Non-pigmented ciliary epithelial cell (primary cell): ENCODE measurements at regions not wholly inside any gene's neighbourhood (a gene's known extent, or its start where the extent isn't known, plus 50 kb on each side); places are given as distances from the start of the nearest gene placed in this dataset.

ENCODE experiments used
- DNase-seq: peaks from one replicate; pipeline ENCODE4 v3.0.0-alpha.2; 2010; ENCODE audit warnings: low read depth

GRCh38 chr3:59698091-59698490, 648.3 kb upstream of the CFAP20DC start:
- no peak for DNase-seq

DNA sequence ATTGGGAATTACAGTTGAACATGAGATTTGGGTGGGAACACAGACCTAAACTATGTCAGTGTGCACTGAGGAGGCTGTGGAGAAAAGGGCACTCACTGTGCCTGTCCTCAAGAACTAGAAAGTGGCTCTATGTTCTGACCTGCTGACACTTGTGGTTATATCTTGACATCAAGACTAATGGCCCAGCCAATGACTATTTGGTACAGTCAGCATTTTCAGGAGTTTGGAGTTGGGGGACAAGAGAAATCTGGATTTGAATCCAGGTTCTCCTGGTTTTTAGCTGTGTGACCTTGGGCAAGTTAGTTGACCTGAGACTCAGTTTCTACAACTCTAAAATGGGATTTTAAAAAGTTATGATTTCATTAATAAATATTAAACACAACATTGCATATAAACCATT, 647.0 kb upstream of the CFAP20DC start:
- no peak for DNase-seq

DNA sequence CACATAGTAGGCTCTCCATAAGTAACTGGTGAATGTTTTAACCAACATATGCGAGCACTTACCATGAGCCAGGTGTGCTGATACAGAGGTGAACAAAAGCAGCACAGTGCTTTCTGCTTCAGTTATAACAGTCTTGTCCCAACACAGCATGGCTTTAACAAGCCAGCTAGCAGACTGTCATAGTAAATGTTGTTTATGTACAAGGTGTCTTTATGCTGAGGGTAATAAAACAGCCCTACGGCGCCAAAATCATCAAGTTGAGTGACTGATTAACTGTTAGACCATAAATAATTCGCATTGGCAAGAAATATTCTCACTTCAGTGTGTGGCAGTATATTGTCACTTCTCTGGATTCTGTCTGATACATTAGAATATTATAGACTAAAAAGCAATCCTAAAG, 646.0 kb upstream of the CFAP20DC start:
- no peak for DNase-seq

DNA sequence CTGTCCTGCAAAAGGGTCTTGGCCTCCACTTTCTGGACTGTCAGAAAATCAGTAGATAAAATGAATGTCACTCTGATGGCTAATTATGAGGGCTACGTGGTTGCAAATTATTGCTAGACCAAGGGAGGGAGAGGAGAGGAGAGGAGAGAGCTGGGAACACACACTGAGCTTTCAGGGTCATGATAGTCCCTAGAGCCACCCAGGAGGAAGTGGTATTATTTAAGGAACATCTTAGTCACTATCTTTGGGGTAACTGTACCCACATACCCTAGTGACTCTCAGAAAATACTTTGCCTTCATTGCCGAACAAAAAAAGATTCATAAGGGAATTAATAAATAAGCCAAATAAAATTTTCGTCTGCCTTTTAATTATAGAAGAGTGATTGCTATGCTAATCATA, 642.3 kb upstream of the CFAP20DC start:
- no peak for DNase-seq

DNA sequence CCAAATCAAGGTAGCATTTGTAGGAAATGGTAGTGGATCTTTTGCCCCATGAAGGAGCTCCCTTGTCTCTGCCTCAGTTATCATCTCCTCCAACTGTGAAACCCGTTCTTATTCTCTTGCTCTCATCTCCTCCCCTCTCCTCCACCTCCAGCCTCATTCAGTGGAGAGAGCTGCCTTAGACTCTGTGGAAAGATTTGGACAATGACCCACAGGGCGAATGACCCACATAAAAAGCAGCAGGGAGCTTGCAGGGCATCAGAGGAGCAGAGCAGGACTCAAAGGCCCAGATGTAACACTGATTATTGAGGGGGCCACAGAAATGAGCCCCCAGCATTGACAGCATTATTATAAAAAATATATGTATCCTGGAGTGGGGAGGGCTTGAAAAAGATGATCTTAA, 641.1 kb upstream of the CFAP20DC start:
- no peak for DNase-seq

GRCh38 chr3:59688636-59689035, 638.8 kb upstream of the CFAP20DC start:
- no peak for DNase-seq

DNA sequence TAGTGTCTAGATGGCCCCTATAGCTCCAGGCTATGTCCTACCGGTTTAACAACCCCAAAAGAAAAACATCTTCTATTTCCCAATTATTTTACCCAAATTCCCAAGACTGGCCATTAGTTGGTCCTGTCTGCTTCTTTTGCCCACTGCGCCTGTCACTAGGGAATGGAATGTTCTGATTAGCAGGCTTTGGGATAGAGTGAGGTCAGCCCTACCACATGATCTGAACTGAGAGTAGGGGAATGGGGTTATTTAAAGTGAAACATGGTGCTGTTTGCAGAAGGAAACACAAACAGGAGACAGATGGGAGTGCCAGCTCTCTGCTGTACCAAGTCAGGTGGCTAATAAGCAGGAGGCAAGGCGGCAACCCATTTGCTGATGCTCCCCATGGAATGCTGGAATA, 635.6 kb upstream of the CFAP20DC start:
- DNase-seq, result no peak

- DNase-seq, result no peak
Observed at GRCh38 chr3:59684766-59685165, 634.9 kb upstream of the CFAP20DC start.

DNA sequence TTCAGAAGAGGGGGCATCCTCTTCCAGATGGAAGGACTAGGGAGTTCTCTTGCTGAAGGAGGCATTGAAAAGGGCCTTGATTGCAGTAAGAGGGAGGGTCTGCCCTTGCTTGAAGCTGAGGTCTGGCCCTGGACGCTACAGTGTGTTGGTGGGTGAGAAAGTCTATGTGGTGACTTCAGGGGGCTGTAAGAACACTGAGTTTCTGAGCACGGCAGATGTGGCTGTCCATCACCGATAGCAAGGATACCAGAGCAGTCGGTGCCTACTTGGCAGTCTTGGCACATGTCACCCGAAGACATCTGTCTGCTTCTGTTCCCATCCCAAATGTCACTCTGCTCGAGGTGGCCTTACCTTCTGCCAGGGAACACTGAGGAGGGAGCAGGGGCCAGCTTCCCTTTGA, 631.1 kb upstream of the CFAP20DC start:
- no peak for DNase-seq

DNA sequence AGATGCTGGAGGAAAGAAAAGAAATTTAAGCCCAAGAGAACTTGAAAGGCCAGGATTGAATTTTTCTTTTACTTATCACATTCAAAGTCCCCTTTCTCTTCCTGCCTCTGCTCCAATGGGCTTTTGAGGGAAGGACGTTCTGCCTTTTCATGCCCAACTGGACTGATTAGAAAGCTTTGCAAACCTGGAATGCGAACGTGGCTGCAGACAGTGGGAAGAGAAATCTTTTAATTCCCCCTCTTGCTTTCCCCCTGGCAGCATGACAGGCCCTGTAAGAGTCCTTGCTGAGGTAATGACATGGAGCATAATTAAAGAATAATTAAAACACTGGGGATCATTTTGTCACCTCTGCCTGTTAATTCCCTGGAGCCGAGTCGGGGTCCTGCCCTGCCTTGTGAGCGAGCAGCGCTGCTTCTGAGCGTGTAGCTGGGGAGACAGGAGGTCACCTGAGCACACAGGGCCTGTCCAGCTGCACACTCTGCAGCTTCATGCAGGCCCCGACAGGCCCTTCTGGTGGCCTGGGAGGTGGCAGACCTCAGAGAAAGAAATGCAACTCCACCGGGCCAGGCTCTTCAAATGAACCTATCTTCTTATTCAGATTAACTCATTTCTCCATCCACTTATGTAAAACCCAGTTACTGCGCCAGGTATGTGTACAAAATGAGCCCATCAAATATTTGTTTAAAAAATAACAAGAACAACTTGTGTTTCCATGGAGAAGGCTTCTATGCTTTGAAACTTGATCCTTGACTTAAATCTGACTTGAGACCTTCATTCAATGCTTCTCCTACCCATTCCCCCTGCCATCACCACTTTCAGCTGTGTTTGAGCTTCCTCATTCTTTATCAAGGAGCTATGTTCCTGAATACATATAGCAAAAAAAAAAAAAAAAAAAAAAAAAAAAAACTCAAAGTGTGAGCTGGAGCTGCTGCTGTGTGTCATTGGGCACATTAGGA, 628.2 kb upstream of the CFAP20DC start:
- DNase-seq, result no peak

DNA sequence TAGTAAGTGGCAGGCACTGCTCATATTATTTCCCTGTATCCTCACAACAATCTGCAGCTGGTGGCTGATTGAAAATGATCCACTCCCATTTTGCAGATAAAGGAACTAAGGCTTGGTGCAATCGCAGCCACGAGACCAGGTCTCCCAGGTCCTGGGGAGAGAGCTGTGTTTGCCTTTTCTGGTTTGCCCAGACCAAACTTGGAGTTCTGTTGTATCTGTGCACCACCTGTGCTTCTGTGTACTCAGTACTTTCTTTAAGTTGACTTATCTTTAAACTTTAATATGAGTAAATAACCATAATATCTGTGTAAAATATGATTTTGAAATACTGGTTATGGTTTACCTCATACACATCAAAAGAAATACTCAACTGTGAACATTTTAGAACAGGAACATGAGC, 625.7 kb upstream of the CFAP20DC start:
- DNase-seq, result no peak

DNA sequence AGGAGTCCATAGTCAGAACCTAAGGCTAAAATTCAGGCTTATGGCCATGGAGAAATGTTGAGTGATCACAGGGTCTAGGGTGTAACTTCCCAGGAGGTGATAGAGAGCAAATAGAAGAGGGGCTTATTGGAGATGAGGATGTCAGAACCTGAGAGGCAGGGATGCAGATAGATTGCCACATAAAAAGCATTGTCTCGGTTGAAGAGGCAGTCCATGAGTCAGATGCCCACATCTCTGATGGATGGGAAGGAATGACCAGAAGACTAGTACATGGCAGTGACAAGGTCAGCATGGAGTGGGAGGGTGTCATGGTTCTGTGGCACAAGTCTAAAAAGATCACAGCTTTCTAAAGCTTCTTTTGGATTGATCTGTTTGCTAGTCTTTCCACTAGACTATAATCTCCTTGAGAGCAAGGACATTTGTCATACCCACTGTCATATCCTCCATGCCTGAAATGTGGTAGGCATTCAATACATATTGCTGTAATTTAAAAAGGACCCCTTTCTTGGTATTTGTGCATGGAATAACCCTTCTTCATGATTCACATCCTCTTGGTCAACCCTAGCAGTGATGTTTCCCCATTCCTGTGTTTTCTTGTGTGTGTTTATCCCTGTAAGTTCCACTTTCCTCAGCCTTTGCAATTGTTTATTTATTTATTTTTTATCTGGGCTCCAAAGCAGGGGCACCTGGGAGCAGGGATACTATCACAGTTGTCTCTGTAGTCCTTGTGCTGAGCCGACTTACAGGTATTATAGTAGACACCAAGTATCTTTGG, 613.4 kb upstream of the CFAP20DC start:
- DNase-seq, result no peak

DNA sequence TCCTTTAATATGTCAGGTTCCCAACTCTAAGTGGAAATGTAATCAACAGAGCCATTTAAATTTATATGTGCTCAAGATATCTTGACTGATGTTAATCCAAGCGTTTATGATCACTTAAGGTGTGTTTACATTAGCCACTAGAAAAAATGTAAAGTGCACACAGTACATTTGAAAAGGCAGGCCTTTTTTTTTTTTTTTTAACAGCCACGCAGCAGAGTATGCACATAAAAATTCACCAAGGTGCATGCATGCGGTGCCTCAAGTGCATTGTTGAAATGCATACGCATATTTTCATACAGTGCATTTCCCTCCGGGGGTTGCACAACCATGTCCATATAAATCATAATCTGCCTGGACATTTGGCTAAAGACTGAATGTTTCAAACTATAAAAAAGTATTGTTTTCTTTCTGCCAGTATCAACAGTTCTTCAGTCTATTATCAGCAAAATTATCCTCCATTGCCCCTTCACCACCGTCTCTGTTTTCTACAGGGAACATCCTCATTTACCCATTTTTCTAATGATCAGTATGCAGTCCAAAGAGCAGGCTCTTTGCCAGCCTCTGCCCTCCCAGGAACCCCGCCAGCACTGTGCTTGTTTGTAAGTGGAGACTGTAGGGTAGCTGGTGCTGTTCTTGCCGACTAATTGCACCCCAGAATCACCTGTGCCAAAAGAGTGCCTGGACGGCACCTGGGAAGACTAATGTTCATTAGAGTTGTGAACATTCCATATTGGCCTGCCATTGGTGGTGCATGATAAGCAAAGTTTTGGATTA, 611.2 kb upstream of the CFAP20DC start:
- no peak for DNase-seq

DNA sequence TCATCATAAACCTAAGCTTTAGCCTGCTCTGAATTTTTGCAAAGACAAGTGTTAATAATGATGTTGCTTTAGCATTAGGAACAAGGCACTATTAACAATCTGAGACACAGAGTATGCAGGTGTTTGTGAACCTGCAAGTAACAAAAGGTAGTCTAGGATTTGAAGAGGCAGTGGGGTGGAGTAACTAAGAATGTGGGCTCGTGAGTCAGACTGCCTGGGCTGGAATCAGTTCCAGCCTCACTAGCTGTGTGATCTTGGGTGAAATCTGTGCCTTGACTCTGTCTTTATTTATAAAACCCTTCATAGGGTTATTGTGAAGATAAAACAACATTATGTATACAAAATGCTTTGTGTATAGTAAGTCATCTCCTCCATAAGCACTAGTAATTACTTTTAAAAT, 610.6 kb upstream of the CFAP20DC start:
- DNase-seq, result no peak

- DNase-seq, result no peak
Observed at GRCh38 chr3:59659755-59660154, 609.9 kb upstream of the CFAP20DC start.

GRCh38 chr3:59658866-59659265, 609.0 kb upstream of the CFAP20DC start:
- no peak for DNase-seq

DNA sequence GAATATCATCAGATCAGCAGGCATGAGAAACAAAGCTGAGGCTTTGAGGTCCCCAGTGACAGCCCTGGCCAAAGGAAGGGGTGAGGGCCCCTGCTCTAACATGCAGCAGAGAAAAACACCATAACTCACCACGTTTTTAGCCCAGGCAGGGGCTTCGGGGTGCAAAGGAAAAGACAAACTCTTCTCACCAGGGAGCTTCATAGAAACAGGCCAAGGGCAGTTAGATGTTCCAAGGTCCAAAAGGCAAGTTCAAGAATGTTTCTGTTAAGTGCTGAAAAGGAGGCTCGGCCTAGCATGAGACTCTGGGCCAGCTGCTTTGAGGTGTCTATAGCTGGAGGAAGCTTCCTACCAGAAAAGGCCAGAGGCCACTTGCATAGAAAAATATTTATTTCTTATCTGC, 608.4 kb upstream of the CFAP20DC start:
- no peak for DNase-seq

GRCh38 chr3:59655418-59656015, 605.7 kb upstream of the CFAP20DC start:
- DNase-seq, result no peak

DNA sequence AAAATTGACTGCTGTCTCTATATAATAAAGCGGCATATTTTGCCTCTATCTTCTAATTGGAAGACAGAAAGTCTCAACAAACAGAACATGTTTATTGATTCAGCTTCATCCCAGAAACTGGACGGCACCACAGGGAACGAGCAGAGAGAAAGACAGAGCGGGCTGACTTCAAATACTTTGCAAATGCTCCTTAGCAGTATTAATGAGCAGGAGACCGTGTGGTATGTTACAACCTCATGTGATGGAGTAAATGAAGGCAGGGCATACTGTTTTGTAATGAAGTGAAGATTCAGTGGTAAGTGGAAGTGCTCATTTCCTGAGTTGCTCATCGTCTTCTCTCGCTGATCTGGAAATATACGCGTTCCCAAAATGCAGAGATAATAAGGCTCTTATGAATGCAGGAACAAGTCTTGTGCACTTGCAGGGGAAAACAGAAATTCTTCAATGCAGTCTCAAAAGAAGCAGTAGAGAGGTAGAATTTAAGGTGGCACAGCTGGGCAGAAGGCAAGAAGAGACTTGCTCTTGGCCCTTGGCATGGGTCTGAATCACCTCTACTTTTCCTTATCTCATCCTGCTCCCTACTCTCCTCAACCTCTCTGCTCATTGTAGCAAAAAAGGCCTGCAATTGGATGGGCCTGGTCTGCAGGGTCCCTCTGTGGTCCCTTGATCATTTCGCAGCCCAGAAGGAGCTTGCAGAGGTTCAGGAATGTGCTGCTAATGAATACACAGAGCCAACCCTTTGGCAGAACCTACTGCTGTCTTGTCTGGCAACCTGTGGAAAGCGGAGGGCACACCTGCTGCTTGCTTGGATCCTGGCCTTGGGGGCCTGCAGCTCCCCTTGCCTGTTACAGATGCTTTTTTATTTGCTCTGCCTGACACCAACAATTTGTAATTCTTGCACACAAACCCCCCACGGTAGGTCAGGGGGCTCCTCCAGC, 604.9 kb upstream of the CFAP20DC start:
- DNase-seq, result no peak

- no peak for DNase-seq
Observed at GRCh38 chr3:59654123-59654479, 604.3 kb upstream of the CFAP20DC start.
